CD1c-positive myeloid dendritic cell (primary cell): ENCODE measurements at regions not wholly inside any gene's neighbourhood (a gene's known extent, or its start where the extent isn't known, plus 50 kb on each side); places are given as distances from the start of the nearest gene placed in this dataset.

Source experiments
- DNase-seq: peaks from one replicate; pipeline ENCODE4 v3.0.0-alpha.2; 2016; ENCODE audit errors: extremely low spot score

- DNase-seq, result no peak
Observed at GRCh38 chr2:41911033-41911432, 136.8 kb upstream of the PKDCC start.

- no peak for DNase-seq
Observed at GRCh38 chr2:41912337-41912736, 135.5 kb upstream of the PKDCC start.

GRCh38 chr2:41912776-41913175, 135.0 kb upstream of the PKDCC start:
- DNase-seq, result no peak

- DNase-seq, result no peak
Observed at GRCh38 chr2:41913311-41913710, 134.5 kb upstream of the PKDCC start.

GRCh38 chr2:41913921-41914609, 133.8 kb upstream of the PKDCC start:
- no peak for DNase-seq

- no peak for DNase-seq
Observed at GRCh38 chr2:41914936-41915335, 132.9 kb upstream of the PKDCC start.

GRCh38 chr2:41916177-41916576, 131.6 kb upstream of the PKDCC start:
- no peak for DNase-seq

- no peak for DNase-seq
Observed at GRCh38 chr2:41917587-41917986, 130.2 kb upstream of the PKDCC start.

GRCh38 chr2:41919135-41919534, 128.7 kb upstream of the PKDCC start:
- DNase-seq, result no peak

GRCh38 chr2:41920181-41920580, 127.6 kb upstream of the PKDCC start:
- DNase-seq, result no peak

- DNase-seq, result no peak
Observed at GRCh38 chr2:41920812-41921211, 127.0 kb upstream of the PKDCC start.

GRCh38 chr2:41922177-41922576, 125.6 kb upstream of the PKDCC start:
- DNase-seq, result no peak

- DNase-seq, result no peak
Observed at GRCh38 chr2:41923156-41923786, 124.5 kb upstream of the PKDCC start.

- DNase-seq, result no peak
Observed at GRCh38 chr2:41924024-41924423, 123.8 kb upstream of the PKDCC start.

GRCh38 chr2:41924709-41925408, 123.0 kb upstream of the PKDCC start:
- no peak for DNase-seq

- no peak for DNase-seq
Observed at GRCh38 chr2:41925712-41926111, 122.1 kb upstream of the PKDCC start.

GRCh38 chr2:41926614-41927580, 120.9 kb upstream of the PKDCC start:
- no peak for DNase-seq

- no peak for DNase-seq
Observed at GRCh38 chr2:41927581-41928264, 120.1 kb upstream of the PKDCC start.

- no peak for DNase-seq
Observed at GRCh38 chr2:41928526-41928925, 119.3 kb upstream of the PKDCC start.

- DNase-seq, result no peak
Observed at GRCh38 chr2:41930807-41931566, 116.8 kb upstream of the PKDCC start.
